GM12891 (cell line): ENCODE measurements at regions not wholly inside any gene's neighbourhood (a gene's known extent, or its start where the extent isn't known, plus 50 kb on each side); places are given as distances from the start of the nearest gene placed in this dataset.

Source experiments
- POLR2A ChIP-seq: IDR thresholded peaks from 2 replicates; pipeline ENCODE4 v1.6.1; 2011; ENCODE audit warnings: low read depth, low read length, control low read depth
- SPI1 ChIP-seq: IDR thresholded peaks from 2 replicates; pipeline ENCODE4 v1.6.1; 2011; ENCODE audit warnings: low read depth, low read length, control low read depth

DNA sequence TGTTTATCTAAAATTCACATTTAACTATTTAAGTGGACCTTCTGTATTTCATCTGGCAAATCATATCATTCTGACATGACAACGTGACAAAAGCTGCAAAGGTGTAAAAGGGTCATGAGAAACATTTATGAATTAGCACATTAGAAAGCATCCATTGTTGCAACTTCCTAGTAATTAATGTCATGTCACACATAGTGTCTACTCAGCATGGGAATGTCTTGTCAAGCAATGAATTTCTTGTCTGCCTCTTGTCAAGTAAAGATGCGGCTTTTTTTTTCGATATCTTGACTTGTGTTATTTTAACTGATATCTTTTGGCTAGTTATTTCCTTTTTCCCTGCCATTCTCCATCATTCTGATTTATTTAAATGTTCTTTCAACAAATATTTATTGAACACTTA lies 463.5 kb upstream of the CXorf51B start:
- TF ChIP-seq POLR2A (no peak), SPI1 (no peak)
